Central memory CD8-positive, alpha-beta T cell (primary cell): ENCODE measurements at regions not wholly inside any gene's neighbourhood (a gene's known extent, or its start where the extent isn't known, plus 50 kb on each side); places are given as distances from the start of the nearest gene placed in this dataset.

Source experiments
- ATAC-seq: fragments of 150-1000 bp; cut with Tn5 transposase; replicated peaks from 2 replicates; pipeline ENCODE4 v1.10.0; 2022; ENCODE audit warnings: mild to moderate bottlenecking, moderate FRiP score, moderate number of reproducible peaks; ENCODE audit not compliant: poor library complexity, severe bottlenecking; ENCODE audit errors: extremely low read depth
- DNase-seq, 2 donors: peaks; one replicate each; pipeline ENCODE4 v3.0.0; 2021; ENCODE audit warnings: low spot score in 2 of 2
- H3K27ac Mint-ChIP-seq: one replicate; pipeline ENCODE4 v1.8.0; 2022; ENCODE audit warnings: low read depth, mild to moderate bottlenecking, moderate library complexity, mixed read lengths
- H3K27me3 Mint-ChIP-seq: one replicate; pipeline ENCODE4 v1.8.0; 2022; ENCODE audit warnings: mixed read lengths
- H3K36me3 Mint-ChIP-seq: one replicate; pipeline ENCODE4 v1.8.0; 2022; ENCODE audit warnings: mild to moderate bottlenecking, moderate library complexity, mixed read lengths; ENCODE audit not compliant: insufficient read depth
- H3K4me1 Mint-ChIP-seq: one replicate; pipeline ENCODE4 v1.8.0; 2022; ENCODE audit warnings: mixed read lengths
- H3K4me3 Mint-ChIP-seq: one replicate; pipeline ENCODE4 v1.8.0; 2022; ENCODE audit warnings: mild to moderate bottlenecking, moderate library complexity, mixed read lengths
- H3K9me3 Mint-ChIP-seq: one replicate; pipeline ENCODE4 v1.8.0; 2022; ENCODE audit warnings: mixed read lengths

DNA sequence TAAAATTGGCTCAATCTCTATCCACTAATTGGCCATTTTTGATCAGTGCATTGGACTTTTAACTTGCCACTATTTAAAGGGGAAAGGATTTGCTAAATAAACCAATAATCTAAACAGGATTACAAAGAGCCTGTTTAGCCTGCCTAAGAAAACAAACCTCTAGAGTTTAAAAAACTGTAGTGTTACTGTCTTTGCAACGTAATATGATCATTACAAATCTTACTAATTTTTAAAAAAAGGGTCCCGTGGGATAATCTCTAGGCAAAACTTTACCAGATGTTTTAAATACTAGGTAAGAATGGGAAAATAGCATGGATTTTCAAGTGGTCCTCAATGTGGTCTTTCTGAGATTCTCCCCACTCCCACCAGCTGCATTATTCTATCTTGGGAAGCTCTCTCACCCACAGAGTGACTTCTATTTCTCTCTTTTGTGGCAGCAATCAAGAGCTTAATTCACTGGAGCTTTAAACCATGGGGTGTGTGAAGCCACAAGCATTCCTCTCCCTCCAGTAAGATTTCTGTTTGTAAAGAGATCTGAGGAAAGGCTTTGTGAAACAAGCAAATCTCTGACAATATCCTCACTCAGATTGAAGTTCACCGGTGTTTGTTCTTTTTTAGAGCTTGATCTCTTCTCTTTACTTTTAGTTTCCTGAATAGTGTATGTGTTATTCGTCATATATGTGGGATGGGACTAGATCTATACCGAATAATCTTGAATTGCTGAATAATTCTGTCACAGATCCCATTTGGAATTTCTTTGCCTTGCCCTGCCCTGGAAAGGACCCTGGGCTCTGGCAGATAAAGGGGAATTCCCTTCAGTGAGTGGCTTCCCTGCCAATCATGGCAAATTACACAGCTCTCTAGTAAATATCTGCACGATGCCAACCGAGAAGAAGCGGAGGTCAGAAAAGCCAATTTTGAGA is 132.2 kb downstream of the TLR5 start:
- Mint-ChIP-seq H3K36me3 (no peaks in the 10 kb centered on the region), H3K27me3 (peaks cover 32% of the 10 kb centered on the region), H3K27ac (no peak overlapping the region), H3K4me1 (no peaks in the 10 kb centered on the region), H3K9me3 (no peaks in the 10 kb centered on the region), H3K4me3 (no peak overlapping the region)
- DNase-seq (no peak), ATAC-seq (no peak)

DNA sequence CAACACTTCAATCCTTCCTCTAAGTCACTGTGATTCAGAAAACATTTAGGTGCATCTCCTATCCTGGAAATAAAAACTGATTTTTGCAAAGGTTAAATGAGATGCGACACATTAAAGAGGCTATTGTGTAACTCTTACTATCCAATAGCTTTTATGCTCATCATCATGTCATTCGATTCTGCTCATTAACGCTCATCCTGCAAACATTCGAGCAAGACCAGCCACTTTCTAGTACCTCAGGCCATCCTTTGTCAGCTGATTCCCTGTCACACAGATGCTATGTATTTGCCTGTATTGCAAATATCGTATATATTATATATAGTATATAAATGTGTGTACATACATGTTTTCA is 131.6 kb downstream of the TLR5 start:
- peaks cover 32% of the 10 kb centered on the region for H3K27me3 Mint-ChIP-seq
- no peaks in the 10 kb centered on the region for H3K4me1 Mint-ChIP-seq
- H3K9me3 Mint-ChIP-seq, result no peaks in the 10 kb centered on the region
- ATAC-seq, result no peak
- no peak for DNase-seq
- no peak overlapping the region for H3K27ac Mint-ChIP-seq
- no peak overlapping the region for H3K4me3 Mint-ChIP-seq
- H3K36me3 Mint-ChIP-seq, result peaks cover 1% of the 10 kb centered on the region

DNA sequence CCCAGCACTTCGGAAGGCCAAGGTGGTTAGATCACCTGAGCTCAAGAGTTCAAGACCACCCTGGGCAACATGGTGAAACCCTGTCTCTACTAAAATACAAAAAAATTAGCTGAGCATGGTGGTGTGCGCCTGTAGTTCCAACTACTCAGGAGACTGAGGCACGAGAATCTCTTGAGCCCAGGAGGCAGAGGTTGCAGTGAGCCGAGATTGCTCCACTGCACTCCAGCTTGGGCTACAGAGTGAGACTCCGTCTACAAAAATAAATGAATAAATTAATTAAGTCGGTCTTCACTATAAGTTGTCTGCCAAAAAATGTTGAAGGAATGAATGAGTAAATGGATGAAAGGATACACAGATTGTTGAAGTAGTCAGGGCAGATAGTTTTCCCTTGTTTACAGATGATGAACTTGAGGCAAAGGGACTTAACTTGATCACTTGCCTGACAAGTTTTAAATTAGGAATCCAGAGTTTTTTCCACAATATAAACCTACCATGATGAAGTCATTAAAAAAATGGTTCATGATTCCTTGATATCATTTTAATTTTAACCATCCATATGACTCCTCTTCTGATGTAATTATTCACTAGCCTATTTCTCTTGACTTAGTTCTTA is 130.8 kb downstream of the TLR5 start:
- Mint-ChIP-seq H3K36me3 (peaks cover 1% of the 10 kb centered on the region), H3K27ac (no peak overlapping the region), H3K9me3 (no peaks in the 10 kb centered on the region), H3K4me1 (no peaks in the 10 kb centered on the region), H3K4me3 (no peak overlapping the region), H3K27me3 (peaks cover 32% of the 10 kb centered on the region)
- ATAC-seq (no peak), DNase-seq (no peak)

DNA sequence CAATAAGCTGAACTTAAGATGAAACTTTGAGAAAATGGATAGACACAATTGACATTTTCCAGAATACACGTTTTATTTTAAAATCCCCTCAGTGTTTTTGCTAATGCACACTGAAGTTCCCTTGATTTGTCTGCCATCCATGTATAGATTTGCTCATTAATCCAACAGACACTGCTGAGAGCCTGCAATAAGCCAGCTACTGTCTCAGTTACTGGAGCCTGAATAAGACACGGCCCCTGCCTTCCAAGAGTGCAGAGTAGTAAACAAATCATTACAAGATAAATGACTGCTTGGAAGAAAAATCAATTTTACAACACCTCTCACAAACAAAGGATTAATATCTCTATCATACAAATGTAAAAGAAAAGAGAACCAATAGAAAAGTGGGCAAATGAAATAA is 130.1 kb downstream of the TLR5 start:
- DNase-seq (no peak), ATAC-seq (no peak)
- no peaks in the 10 kb centered on the region for H3K9me3 Mint-ChIP-seq
- no peak overlapping the region for H3K27ac Mint-ChIP-seq
- H3K4me1 Mint-ChIP-seq, result no peaks in the 10 kb centered on the region
- H3K36me3 Mint-ChIP-seq, result peaks cover 1% of the 10 kb centered on the region
- peaks cover 32% of the 10 kb centered on the region for H3K27me3 Mint-ChIP-seq
- H3K4me3 Mint-ChIP-seq, result no peak overlapping the region

DNA sequence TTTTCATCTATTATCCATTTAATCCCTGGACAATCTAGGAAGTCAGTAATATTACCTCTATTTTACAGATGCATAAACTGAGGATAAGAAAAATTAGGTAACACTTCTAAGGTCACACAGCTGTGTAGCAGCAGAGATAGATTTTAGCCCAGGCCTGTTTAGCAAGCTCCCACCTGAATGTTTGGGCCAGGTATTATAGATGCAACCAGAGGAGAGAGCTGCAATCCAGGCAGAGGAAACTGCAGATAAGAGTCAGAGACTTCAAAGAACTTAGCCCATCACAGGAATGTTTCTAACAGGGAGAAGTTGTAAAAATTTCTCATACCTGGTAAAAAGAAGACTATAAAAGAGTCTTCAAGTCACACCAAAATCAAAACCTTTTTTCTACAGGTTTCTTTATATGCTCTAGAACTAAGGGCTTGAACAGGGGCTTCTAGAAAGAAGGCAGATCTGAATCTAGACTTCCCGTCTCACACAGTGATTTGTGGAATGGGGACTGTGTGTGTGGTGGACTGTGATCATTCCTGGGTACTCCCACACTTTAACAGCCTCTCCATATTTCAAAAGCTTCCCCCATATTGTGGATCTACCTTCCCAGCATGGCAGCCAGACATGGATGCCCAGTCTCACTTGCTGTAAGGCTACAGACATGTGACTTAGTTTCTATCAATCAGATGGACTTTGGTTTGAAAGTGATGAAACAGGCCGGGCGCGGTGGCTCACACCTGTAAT is 128.7 kb downstream of the TLR5 start:
- Mint-ChIP-seq H3K4me1 (no peaks in the 10 kb centered on the region), H3K27ac (no peak overlapping the region), H3K36me3 (peaks cover 1% of the 10 kb centered on the region), H3K9me3 (no peaks in the 10 kb centered on the region), H3K27me3 (peaks cover 32% of the 10 kb centered on the region), H3K4me3 (no peak overlapping the region)
- no peak for ATAC-seq
- no peak for DNase-seq

DNA sequence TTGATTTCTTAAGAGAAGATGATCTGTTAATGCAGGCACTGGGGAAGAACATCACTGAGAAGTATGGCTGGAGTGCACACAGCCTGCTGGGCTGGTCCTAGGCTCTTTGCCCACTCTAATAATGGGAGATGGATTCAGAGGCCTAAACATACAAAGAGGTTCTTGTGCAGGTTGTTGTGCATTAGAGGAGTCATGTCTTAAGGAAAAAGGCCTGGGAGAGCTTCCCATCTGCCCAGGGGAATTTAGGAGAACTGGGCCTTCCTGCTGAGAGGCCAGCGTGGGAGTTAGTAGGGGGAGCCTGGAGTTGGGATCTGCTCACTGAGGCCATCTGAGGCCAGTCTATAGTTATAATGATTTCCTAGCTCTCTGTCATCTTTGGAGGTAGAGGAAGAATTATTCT is 126.7 kb downstream of the TLR5 start:
- no peak for ATAC-seq
- Mint-ChIP-seq H3K4me3 (no peak overlapping the region), H3K27ac (no peak overlapping the region), H3K27me3 (peaks cover 24% of the 10 kb centered on the region), H3K36me3 (peaks cover 1% of the 10 kb centered on the region), H3K4me1 (no peaks in the 10 kb centered on the region), H3K9me3 (no peaks in the 10 kb centered on the region)
- DNase-seq, result no peak

DNA sequence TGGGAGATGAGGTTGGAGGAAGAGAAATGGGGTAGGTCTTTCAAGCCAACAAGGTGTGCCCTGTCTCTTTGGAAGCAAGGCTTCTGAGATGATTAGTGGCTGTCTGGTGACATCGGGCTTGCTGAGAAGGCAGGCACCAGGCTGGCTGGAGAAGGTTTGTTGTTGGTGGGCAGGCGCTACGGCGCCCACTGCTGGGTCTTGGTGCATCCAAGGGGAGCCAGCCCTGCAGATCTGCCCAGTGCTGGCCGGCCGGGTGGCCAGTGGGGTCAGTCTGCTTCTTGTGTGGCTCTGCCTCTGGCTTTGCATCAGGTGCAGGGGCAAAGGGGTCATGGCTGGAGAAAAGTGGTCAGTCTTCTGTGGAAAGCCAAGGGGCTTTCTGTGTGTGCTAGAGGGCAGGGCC is 126.2 kb downstream of the TLR5 start:
- Mint-ChIP-seq H3K4me1 (no peaks in the 10 kb centered on the region), H3K27ac (no peak overlapping the region), H3K9me3 (no peaks in the 10 kb centered on the region), H3K27me3 (peaks cover 19% of the 10 kb centered on the region), H3K36me3 (peaks cover 1% of the 10 kb centered on the region), H3K4me3 (no peak overlapping the region)
- ATAC-seq (no peak), DNase-seq (no peak)

DNA sequence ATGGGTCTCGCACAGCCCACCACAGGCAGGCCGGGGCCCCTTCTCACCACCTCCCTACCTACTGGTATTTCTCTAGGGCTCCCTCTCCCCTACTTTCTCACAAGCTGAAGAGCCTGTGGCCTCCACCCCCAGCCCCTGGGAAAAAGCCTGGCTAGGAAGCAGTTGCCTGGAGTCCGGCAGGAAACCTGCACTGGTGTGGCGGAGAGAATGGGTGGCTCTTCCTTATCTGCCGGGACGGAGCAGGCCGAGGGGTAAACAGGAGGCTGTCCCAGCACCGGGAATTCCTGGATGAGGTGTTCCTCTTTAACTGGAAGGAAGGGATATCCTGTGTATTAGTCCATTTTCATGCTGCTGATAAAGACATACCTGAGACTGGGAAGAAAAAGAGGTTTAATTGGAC is 125.8 kb downstream of the TLR5 start:
- ATAC-seq (no peak), DNase-seq (no peak)
- peaks cover 19% of the 10 kb centered on the region for H3K27me3 Mint-ChIP-seq
- H3K4me1 Mint-ChIP-seq, result no peaks in the 10 kb centered on the region
- no peak overlapping the region for H3K4me3 Mint-ChIP-seq
- H3K27ac Mint-ChIP-seq, result no peak overlapping the region
- no peaks in the 10 kb centered on the region for H3K9me3 Mint-ChIP-seq
- H3K36me3 Mint-ChIP-seq, result peaks cover 1% of the 10 kb centered on the region

DNA sequence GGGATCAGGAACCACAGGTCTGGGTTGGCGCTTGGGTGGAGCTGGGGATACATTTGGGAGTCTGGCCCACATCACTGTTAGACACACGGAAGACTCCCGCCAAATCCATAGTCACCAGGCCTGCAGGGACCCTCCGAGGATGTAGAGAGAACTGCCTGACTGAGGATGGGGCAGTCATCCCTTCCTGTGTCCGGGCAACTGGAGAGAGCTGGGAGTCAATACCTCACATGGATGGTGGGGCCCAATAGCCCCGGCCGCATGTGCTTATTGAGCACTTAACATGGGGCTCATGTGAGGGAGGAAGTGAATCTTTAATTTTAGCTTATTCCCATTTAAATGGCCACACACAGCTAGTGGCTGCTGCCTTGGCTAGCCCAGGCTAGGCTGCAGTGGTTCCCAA is 124.5 kb downstream of the TLR5 start:
- H3K27me3 Mint-ChIP-seq, result peaks cover 9% of the 10 kb centered on the region
- H3K36me3 Mint-ChIP-seq, result peaks cover 1% of the 10 kb centered on the region
- no peak overlapping the region for H3K4me3 Mint-ChIP-seq

DNA sequence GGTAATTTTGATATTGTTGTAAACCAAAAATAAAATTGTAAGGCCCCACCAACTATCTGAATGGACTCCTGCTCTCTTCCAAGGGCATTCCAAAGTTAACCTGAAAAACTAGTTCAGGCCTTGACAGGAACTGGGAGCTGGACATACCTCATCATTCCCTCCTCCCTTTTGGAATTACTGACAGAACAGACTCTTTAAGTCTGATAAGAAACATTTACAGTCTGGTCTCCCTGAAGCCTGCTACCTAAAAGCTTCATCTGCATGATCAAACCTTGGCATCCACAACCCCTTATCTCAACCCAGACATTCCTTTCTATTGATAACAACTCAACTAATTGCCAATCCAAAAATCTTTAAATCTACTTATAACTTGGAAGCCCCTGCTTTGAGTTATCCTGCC is 123.8 kb downstream of the TLR5 start:
- ATAC-seq (no peak), DNase-seq (no peak)
- no peak overlapping the region for H3K27ac Mint-ChIP-seq
- peaks cover 2% of the 10 kb centered on the region for H3K27me3 Mint-ChIP-seq
- H3K4me3 Mint-ChIP-seq, result no peak overlapping the region
- no peaks in the 10 kb centered on the region for H3K4me1 Mint-ChIP-seq
- H3K36me3 Mint-ChIP-seq, result peaks cover 1% of the 10 kb centered on the region
- H3K9me3 Mint-ChIP-seq, result no peaks in the 10 kb centered on the region

More for the DNA sequence above, 124.5 kb downstream of the TLR5 start:
- Mint-ChIP-seq H3K27ac (no peak overlapping the region), H3K9me3 (no peaks in the 10 kb centered on the region), H3K4me1 (no peaks in the 10 kb centered on the region)
- no peak for DNase-seq
- no peak for ATAC-seq

DNA sequence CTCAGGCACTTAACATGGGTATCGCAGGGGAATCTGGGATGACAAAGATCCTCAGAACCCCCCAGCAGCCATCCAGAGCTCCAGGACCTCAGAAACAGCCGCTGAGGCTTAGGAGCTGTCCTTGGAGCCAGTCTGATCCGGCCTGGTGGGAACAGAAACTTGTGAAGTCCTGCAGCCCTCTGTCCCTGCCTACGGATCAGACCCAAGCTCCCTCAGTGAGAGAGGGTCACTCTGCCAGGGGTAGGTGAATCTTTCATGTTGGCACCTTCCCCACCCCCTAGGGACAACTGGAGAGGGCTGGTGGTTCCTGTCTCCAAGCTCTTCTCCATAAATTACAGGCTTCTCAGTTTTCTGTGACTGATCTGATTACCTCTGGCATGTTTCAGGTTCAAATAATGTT is 122.3 kb downstream of the TLR5 start:
- Mint-ChIP-seq H3K4me3 (no peak overlapping the region), H3K27ac (no peak overlapping the region), H3K9me3 (no peaks in the 10 kb centered on the region), H3K27me3 (no peaks in the 10 kb centered on the region), H3K4me1 (no peaks in the 10 kb centered on the region), H3K36me3 (peaks cover 1% of the 10 kb centered on the region)
- ATAC-seq (no peak), DNase-seq (no peak)

DNA sequence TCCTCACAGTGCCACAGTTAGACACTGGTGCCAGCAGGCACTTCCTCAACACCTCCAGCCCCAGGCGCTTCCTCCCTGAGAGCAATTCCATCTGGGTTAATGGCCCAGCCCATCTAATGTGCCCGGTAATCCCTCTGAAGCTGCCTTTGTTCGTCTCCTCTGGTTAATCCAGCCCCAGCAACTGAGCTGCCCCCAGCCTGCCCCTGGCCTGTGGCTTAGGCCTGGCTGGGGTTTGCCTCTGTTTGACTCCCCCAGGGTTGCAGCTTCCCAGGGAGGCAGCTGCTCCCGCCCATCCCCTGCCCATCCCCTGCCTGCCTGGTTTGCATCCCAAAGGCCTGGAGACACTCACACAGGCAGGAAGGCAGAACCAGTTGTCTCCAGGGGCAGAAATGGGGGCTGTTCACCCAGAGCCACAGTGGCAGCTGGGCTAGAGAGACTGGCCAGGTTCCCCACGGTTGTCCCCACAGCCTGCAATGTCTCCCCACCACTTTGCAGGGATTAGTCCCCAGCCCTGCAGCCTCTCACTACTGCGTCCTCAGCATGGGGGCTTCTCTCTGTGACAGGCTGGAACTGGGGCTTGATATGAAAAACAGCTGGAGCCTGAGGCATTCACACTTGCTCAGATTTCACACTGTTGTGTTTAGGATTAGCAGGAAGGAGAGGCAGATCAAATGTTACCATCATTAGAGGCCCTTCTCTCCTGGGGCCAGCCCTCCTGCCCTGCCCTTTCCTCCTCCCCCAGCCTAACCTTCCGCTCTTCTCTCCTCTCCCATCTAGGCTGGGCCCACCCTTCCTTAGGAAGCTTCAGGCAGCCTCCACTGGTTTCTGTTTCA is 120.2 kb downstream of the TLR5 start:
- DNase-seq, result no peak
- ATAC-seq, result no peak
- Mint-ChIP-seq H3K4me1 (no peaks in the 10 kb centered on the region), H3K27me3 (no peaks in the 10 kb centered on the region), H3K4me3 (no peak overlapping the region), H3K27ac (no peak overlapping the region), H3K9me3 (no peaks in the 10 kb centered on the region), H3K36me3 (no peaks in the 10 kb centered on the region)
